Right kidney (tissue), 1 donor: ENCODE measurements at regions not wholly inside any gene's neighbourhood (a gene's known extent, or its start where the extent isn't known, plus 50 kb on each side); places are given as distances from the start of the nearest gene placed in this dataset.

Experiments
- DNase-seq: peaks from one replicate; pipeline ENCODE4 v3.0.0-alpha.2; 2016

GRCh38 chr9:115625251-115625650 is 507.3 kb upstream of the TNC start:
- no peak for DNase-seq

- DNase-seq: no peak
Measured at GRCh38 chr9:115625954-115626353, 508.0 kb upstream of the TNC start.

- DNase-seq: no peak
Measured at GRCh38 chr9:115627511-115627910, 509.6 kb upstream of the TNC start.

GRCh38 chr9:115628426-115628825 is 510.5 kb upstream of the TNC start:
- DNase-seq: no peak

- DNase-seq: no peak
Measured at GRCh38 chr9:115629879-115630840, 512.2 kb upstream of the TNC start.

- DNase-seq: no peak
Measured at GRCh38 chr9:115632391-115632790, 514.4 kb upstream of the TNC start.

- DNase-seq: no peak
Measured at GRCh38 chr9:115633104-115633503, 515.1 kb upstream of the TNC start.

- DNase-seq: no peak
Measured at GRCh38 chr9:115635680-115636383, 517.8 kb upstream of the PAPPA start.

GRCh38 chr9:115636596-115636995 is 517.0 kb upstream of the PAPPA start:
- no peak for DNase-seq

- no peak for DNase-seq
Measured at GRCh38 chr9:115637661-115638060, 515.9 kb upstream of the PAPPA start.

- DNase-seq: no peak
Measured at GRCh38 chr9:115640887-115641286, 512.7 kb upstream of the PAPPA start.

- DNase-seq: no peak
Measured at GRCh38 chr9:115642285-115642684, 511.3 kb upstream of the PAPPA start.

GRCh38 chr9:115643948-115644727 is 509.5 kb upstream of the PAPPA start:
- no peak for DNase-seq

- DNase-seq: no peak
Measured at GRCh38 chr9:115649991-115650472, 503.6 kb upstream of the PAPPA start.

- no peak for DNase-seq
Measured at GRCh38 chr9:115650768-115651167, 502.8 kb upstream of the PAPPA start.

- no peak for DNase-seq
Measured at GRCh38 chr9:115651461-115651860, 502.1 kb upstream of the PAPPA start.

GRCh38 chr9:115653171-115653606 is 500.4 kb upstream of the PAPPA start:
- no peak for DNase-seq

GRCh38 chr9:115657695-115658094 is 495.9 kb upstream of the PAPPA start:
- DNase-seq: no peak

GRCh38 chr9:115665519-115665918 is 488.1 kb upstream of the PAPPA start:
- DNase-seq: no peak

- DNase-seq: no peak
Measured at GRCh38 chr9:115668521-115668920, 485.1 kb upstream of the PAPPA start.

- DNase-seq: no peak
Measured at GRCh38 chr9:115671236-115671962, 482.2 kb upstream of the PAPPA start.

GRCh38 chr9:115671963-115672305 is 481.7 kb upstream of the PAPPA start:
- no peak for DNase-seq
